HCT116 (cell line): ENCODE measurements at regions not wholly inside any gene's neighbourhood (a gene's known extent, or its start where the extent isn't known, plus 50 kb on each side); places are given as distances from the start of the nearest gene placed in this dataset.

ENCODE experiments used
- ATAC-seq: fragments of 200-7000 bp; cut with Tn5 transposase; 2 replicates; pipeline ENCODE4 v1.9.1; 2020; ENCODE audit warnings: mild to moderate bottlenecking, moderate library complexity
- BruUV-seq: library from RNA; stranded (reverse); fragments of 400-500 nt; replicated peaks from 2 replicates; lab custom pipeline; 2021; lab: Mats Ljungman, UMichigan
- CTCF ChIA-PET: fragments of 300-600 bp; sonication (Branson Sonifier 250); formaldehyde crosslinking; loops from one replicate; lab custom pipeline; 2021; ENCODE audit warnings: antibody characterized with exemption; lab: Charles Lee
- POLR2A ChIA-PET: fragments of 300-600, 350-600 bp; sonication (Branson Sonifier 250); formaldehyde crosslinking; loops from one replicate; lab custom pipeline; 2021; ENCODE audit warnings: antibody characterized with exemption; lab: Charles Lee
- RAD21 ChIA-PET, 2 experiments: fragments of 300-600 bp; sonication (Branson Sonifier 250); formaldehyde crosslinking; loops; one replicate each; lab custom pipeline; 2023; ENCODE audit warnings: low total read pairs in 2 of 2; ENCODE audit not compliant: uncharacterized antibody in 2 of 2, unreplicated experiment in 2 of 2, low non-redundant PET in 1 of 2; lab: Charles Lee
- DNase-seq: peaks from one replicate; pipeline ENCODE4 v3.0.0-alpha.2; 2010; ENCODE audit warnings: low read depth, low spot score
- H2AFZ ChIP-seq: fragments of 200-600 bp; shearing (Covaris generic), sonication (generic); 2 replicates; pipeline ENCODE4 v1.6.1; 2017; ENCODE audit warnings: low read depth, mixed run types, mixed read lengths, antibody characterized with exemption, low read length; ENCODE audit not compliant: poor library complexity, severe bottlenecking
- H3K27ac ChIP-seq: 2 replicates; pipeline ENCODE4 v1.5.1; 2012; ENCODE audit warnings: low read depth, low read length
- H3K27me3 ChIP-seq: fragments of 200-600 bp; sonication (generic); 2 replicates; pipeline ENCODE4 v1.6.1; 2016; ENCODE audit warnings: mixed run types, low read length, mixed read lengths; ENCODE audit not compliant: insufficient read depth
- H3K36me3 ChIP-seq, 2 experiments: fragments of 200-500 bp in 1 of 2; fragments of 200-600 bp in 1 of 2; sonication (Bioruptor generic) in 1 of 2; sonication (generic) in 1 of 2; 2 replicates each; pipeline versions ENCODE4 v1.5.1 to v1.6.1; 2014 to 2016; ENCODE audit warnings: low read length in 2 of 2, inconsistent platforms in 1 of 2, mixed read lengths in 1 of 2, mixed run types in 1 of 2; ENCODE audit not compliant: insufficient read depth in 2 of 2, control insufficient read depth in 1 of 2
- H3K4me1 ChIP-seq, 2 experiments: fragments of 200-600 bp in 1 of 2; sonication (generic) in 1 of 2; 2 replicates each; pipeline versions ENCODE4 v1.5.1 to v1.6.1; 2012 to 2017; ENCODE audit warnings: low read length in 2 of 2, inconsistent platforms in 1 of 2, mild to moderate bottlenecking in 1 of 2, mixed read lengths in 1 of 2, mixed run types in 1 of 2, moderate library complexity in 1 of 2; ENCODE audit not compliant: insufficient read depth in 2 of 2, control insufficient read depth in 1 of 2
- H3K4me2 ChIP-seq: fragments of 200-600 bp; sonication (generic); 2 replicates; pipeline ENCODE4 v1.6.1; 2017; ENCODE audit warnings: mixed run types, low read length, mixed read lengths
- H3K4me3 ChIP-seq, 2 experiments: fragments of 200-600 bp in 1 of 2; sonication (generic) in 1 of 2; replicated peaks in 1 of 2; 2 replicates each; pipeline ENCODE4 v1.5.1; 2011 to 2016; ENCODE audit warnings: low read length in 2 of 2, control low read depth in 1 of 2, low read depth in 1 of 2, mild to moderate bottlenecking in 1 of 2, mixed read lengths in 1 of 2, mixed run types in 1 of 2
- H3K79me2 ChIP-seq: fragments of 200-600 bp; sonication (generic); 2 replicates; pipeline ENCODE4 v1.6.1; 2017; ENCODE audit warnings: mild to moderate bottlenecking, mixed run types, low read length, moderate library complexity, mixed read lengths; ENCODE audit not compliant: insufficient read depth
- H3K9ac ChIP-seq: fragments of 200-600 bp; sonication (generic); 2 replicates; pipeline ENCODE4 v1.6.1; 2016; ENCODE audit warnings: low read length, mixed read lengths
- H3K9me2 ChIP-seq: fragments of 200-600 bp; sonication (generic), shearing (Covaris generic); 2 replicates; pipeline ENCODE4 v1.6.1; 2017; ENCODE audit warnings: mixed run types, mild to moderate bottlenecking, moderate library complexity; ENCODE audit not compliant: insufficient read depth
- H3K9me3 ChIP-seq, 2 experiments: fragments of 200-500 bp in 1 of 2; fragments of 200-600 bp in 1 of 2; sonication (Bioruptor generic) in 1 of 2; sonication (generic) in 1 of 2; 2 replicates each; pipeline ENCODE4 v1.6.1; 2014 to 2017; ENCODE audit warnings: low read length in 2 of 2, mixed read lengths in 2 of 2, inconsistent platforms in 1 of 2, low read depth in 1 of 2, mild to moderate bottlenecking in 1 of 2, mixed run types in 1 of 2, moderate library complexity in 1 of 2; ENCODE audit not compliant: control insufficient read depth in 1 of 2, insufficient read depth in 1 of 2
- H4K20me1 ChIP-seq: fragments of 200-600 bp; sonication (generic), shearing (Covaris generic); 2 replicates; pipeline ENCODE4 v1.6.1; 2017; ENCODE audit warnings: mixed run types, mild to moderate bottlenecking, moderate library complexity; ENCODE audit not compliant: insufficient read depth
- ATF3 ChIP-seq: IDR thresholded peaks from 2 replicates; pipeline ENCODE4 v1.6.1; 2012
- CBX3 ChIP-seq: IDR thresholded peaks from 2 replicates; pipeline ENCODE4 v1.6.1; 2012; ENCODE audit warnings: low read depth
- CTCF ChIP-seq, 3 experiments: fragments of 200-600 bp in 1 of 3; sonication (generic) in 1 of 3; IDR thresholded peaks in 2 of 3; conservative IDR thresholded peaks in 1 of 3; 2 replicates each; pipeline ENCODE4 v1.5.1; 2012 to 2017; ENCODE audit warnings: low read depth in 2 of 3, low read length in 2 of 3, antibody characterized with exemption in 1 of 3, borderline replicate concordance in 1 of 3, control low read depth in 1 of 3, mild to moderate bottlenecking in 1 of 3, mixed read lengths in 1 of 3, mixed run types in 1 of 3, moderate library complexity in 1 of 3; ENCODE audit not compliant: insufficient read depth in 1 of 3
- ELF1 ChIP-seq: IDR thresholded peaks from 2 replicates; pipeline ENCODE4 v1.6.1; 2012; ENCODE audit warnings: low read depth, borderline replicate concordance
- EZH2 ChIP-seq: fragments of 200-600 bp; sonication (generic); IDR thresholded peaks from 2 replicates; pipeline ENCODE4 v1.6.1; 2017; ENCODE audit warnings: antibody characterized with exemption, mixed run types
- JUND ChIP-seq: IDR thresholded peaks from 2 replicates; pipeline ENCODE4 v1.6.1; 2012
- RAD21 ChIP-seq: IDR thresholded peaks from 2 replicates; pipeline ENCODE4 v1.6.1; 2012; ENCODE audit warnings: low read depth, mild to moderate bottlenecking
- ZNF274 ChIP-seq: fragments of 200-500 bp; sonication (Bioruptor generic); IDR thresholded peaks from 2 replicates; pipeline ENCODE4 v1.6.1; 2014; ENCODE audit warnings: mild to moderate bottlenecking, low read depth, low read length, inconsistent platforms
- intact Hi-C: fragments of 100-400 bp; cut with micrococcal nuclease; formaldehyde crosslinking; loops from 2 replicates; pipeline ENCODE4 v1.10.0; 2022

DNA sequence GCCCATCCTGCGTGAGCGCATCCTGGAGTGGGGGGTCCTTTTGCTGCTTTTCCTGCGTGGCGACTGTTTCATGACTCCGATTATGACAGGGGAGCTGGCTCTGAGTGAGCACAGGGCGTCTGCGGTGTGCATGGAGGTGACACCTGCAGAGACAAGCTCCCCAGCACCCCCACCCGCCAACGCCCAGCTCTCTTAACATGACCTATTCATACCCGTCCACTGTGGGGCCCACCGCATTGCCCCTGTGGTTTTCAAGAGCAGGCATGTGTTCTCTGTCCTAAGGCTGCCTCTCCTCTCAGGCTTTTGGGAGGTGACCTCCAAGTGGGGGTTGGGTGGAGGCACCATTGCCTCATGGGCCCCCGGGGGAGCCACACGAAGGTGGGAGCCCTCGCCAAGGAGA is 500.7 kb downstream of the TCERG1L start:
- H3K4me3 ChIP-seq = no peak overlapping the region
- no peak for ATAC-seq
- H3K9me2 ChIP-seq = no peaks in the 10 kb centered on the region
- H3K4me1 ChIP-seq = no peaks in the 10 kb centered on the region
- H3K79me2 ChIP-seq = no peaks in the 10 kb centered on the region
- POLR2A ChIA-PET = no interaction called here
- H3K27ac ChIP-seq = no peak overlapping the region
- no peaks in the 10 kb centered on the region for H3K36me3 ChIP-seq
- intact Hi-C loops = no loop called here
- H3K9ac ChIP-seq = no peak overlapping the region
- no peak for TF ChIP-seq CBX3
- TF ChIP-seq JUND = no peak
- no peak for TF ChIP-seq EZH2
- no peak for TF ChIP-seq ELF1
- no peak for TF ChIP-seq RAD21
- TF ChIP-seq ATF3 = no peak
- no peak for TF ChIP-seq ZNF274
- TF ChIP-seq CTCF (IDR thresholded peaks at IDR 0.05 in 2 of 3, conservative IDR thresholded peaks at IDR 0.05 in 1 of 3; ENCODE audit: borderline replicate concordance in 1 of 3, insufficient read depth in 1 of 3, low read depth in 2 of 3, low read length in 2 of 3) = no peak
- TF ChIP-seq, all 23 proteins: peak for 0
- no TSS peak for BruUV-seq
- H3K4me2 ChIP-seq = no peak overlapping the region
- H3K27me3 ChIP-seq = no peaks in the 10 kb centered on the region
- ChIA-PET RAD21 (no interaction called here), CTCF (no interaction called here)
- no peaks in the 10 kb centered on the region for H3K9me3 ChIP-seq
- no peaks in the 10 kb centered on the region for H4K20me1 ChIP-seq
- H2AFZ ChIP-seq = no peak overlapping the region
- DNase-seq = no peak
